Heart left ventricle (tissue), 16 donors: ENCODE measurements at regions not wholly inside any gene's neighbourhood (a gene's known extent, or its start where the extent isn't known, plus 50 kb on each side); places are given as distances from the start of the nearest gene placed in this dataset.

Source experiments
- ATAC-seq, 4 donors: fragments of 200-7000 bp; cut with Tn5 transposase; one replicate each; pipeline ENCODE4 v1.9.1; 2020 to 2022; ENCODE audit warnings: moderate library complexity in 4 of 4, mild to moderate bottlenecking in 3 of 4, moderate number of reproducible peaks in 1 of 4
- DNase-seq, 5 donors: peaks; one replicate each; pipeline ENCODE4 v3.0.0-alpha.2; 2020
- H3K27ac ChIP-seq, 12 donors: fragments of 200-600 bp; sonication (generic) in 4 of 12; one replicate each; pipeline versions ENCODE4 v1.5.0 to v1.8.0; 2016 to 2022; ENCODE audit warnings: mild to moderate bottlenecking in 2 of 12
- H3K27me3 ChIP-seq, 9 donors: fragments of 200-600 bp; sonication (generic) in 2 of 9; one replicate each; pipeline versions ENCODE4 v1.5.1 to v1.8.0; 2016 to 2022; ENCODE audit warnings: mild to moderate bottlenecking in 3 of 9
- H3K36me3 ChIP-seq, 9 donors: fragments of 200-600 bp; sonication (generic) in 2 of 9; one replicate each; pipeline versions ENCODE4 v1.5.0 to v1.8.0; 2018 to 2022; ENCODE audit warnings: mild to moderate bottlenecking in 2 of 9
- H3K4me1 ChIP-seq, 12 donors: fragments of 200-600 bp; sonication (generic) in 4 of 12; one replicate each; pipeline versions ENCODE4 v1.5.0 to v1.8.0; 2016 to 2022; ENCODE audit warnings: mild to moderate bottlenecking in 3 of 12
- H3K4me3 ChIP-seq, 12 donors: fragments of 200-600 bp; sonication (generic) in 4 of 12; one replicate each; pipeline versions ENCODE4 v1.5.0 to v1.8.0; 2017 to 2022; ENCODE audit warnings: mild to moderate bottlenecking in 9 of 12, moderate library complexity in 4 of 12
- H3K9me3 ChIP-seq, 12 donors: fragments of 200-600 bp; sonication (generic) in 4 of 12; one replicate each; pipeline versions ENCODE4 v1.5.0 to v1.8.0; 2016 to 2022; ENCODE audit warnings: mild to moderate bottlenecking in 1 of 12
- CTCF ChIP-seq, 12 donors: fragments of 200-600 bp; sonication (generic) in 4 of 12; IDR thresholded peaks; one replicate each; pipeline versions ENCODE4 v1.5.0 to v1.8.0; 2018 to 2022; ENCODE audit warnings: antibody characterized with exemption in 12 of 12, mild to moderate bottlenecking in 5 of 12
- POLR2A ChIP-seq, 2 donors: fragments of 450-650 bp; IDR thresholded peaks; one replicate each; pipeline ENCODE4 v1.6.1; 2017; ENCODE audit warnings: antibody characterized with exemption in 2 of 2, mild to moderate bottlenecking in 2 of 2, moderate library complexity in 2 of 2
- WGBS, 4 donors: extraction: QIAGEN DNeasy Blood & Tissue Kit in 2 of 4; methylation state at CpG; one replicate each; pipeline versions ENCODE4 v1.1.5 to v1.1.7; 2013 to 2018; 5-methylcytosine and 5-hydroxymethylcytosine counted together
- intact Hi-C, 10 donors: fragments of 100-400 bp; cut with DNase I; formaldehyde crosslinking; loops; one replicate each; pipeline versions ENCODE4 v1.11.1 to v1.14.2; 2022
- donor health status: ischemic (EF 13 %, LVEDD 7.1; RV severe dilation, severe dysfunction).
- donor health status: healthy with polysubstance abuse.
- donor health status: DM: no; HTN: yes; CAD: no.
- donor health status: DM: no; HTN: no; CAD: no.
- donor health status: ischemic (EF 25% LVEDD 6.9; RV normal size, moderate dysfunction).
- donor health status: ischemic (EF 25% LVEDD 5.7; RV mildly dilated, moderate dysfunction).
- donor health status: healthy.
- donor health status: DM: yes; HTN: yes; CAD: no.
- donor health status: ischemic (EF 35%, LVEDD 5.7; RV mildly dilated, moderate dysfunction).
- donor health status: nonischemic (EF 11% LVEDD 7.7; RV severe dilation, severe dysfunction).
- donor health status: DM: yes; HTN: yes; CAD: no.
- donor health status: PGD.
- donor health status: ischemic (EF 29% LVEDD 5.4; RV normal size, mild dysfunction).
- donor health status: nonischemic (EF 23%, LVEDD 6.1; RV moderate dilation, normal function).

- 12 to 44% (median 27%) methylated on average over 2 of the region's 2 CpGs for WGBS, 4 donors
Measured at GRCh38 chr15:87712211-87712610, 544.3 kb downstream of the NTRK3 start.

DNA sequence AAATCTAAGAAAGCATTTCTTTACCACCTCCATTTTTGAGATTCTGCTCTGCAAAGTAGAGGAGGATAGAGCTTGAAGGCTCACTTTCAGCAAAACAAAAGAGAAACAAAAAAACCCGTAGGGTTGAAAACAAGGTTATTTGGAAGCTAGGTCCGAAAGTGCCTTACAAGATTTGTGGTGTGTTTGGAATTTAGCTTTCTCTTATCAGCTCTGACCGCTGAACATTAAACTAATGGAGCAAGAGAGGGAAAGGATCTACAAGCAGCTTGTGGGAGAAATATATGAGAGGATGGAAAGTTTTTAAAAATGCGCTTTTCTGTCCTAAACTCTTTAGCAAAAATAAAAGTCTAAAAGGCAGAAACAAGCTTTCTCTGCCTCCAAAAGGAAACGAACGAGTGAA lies 545.5 kb downstream of the NTRK3 start:
- intact Hi-C loops: no loop called here
- Histone ChIP-seq H3K27ac (peak overlapping the region in 2 of 12 donors; percentile 22 to 55), H3K4me1 (peaks cover 0 to 20% (median 0%) of the 10 kb centered on the region in 12 donors), H3K36me3 (no peaks in the 10 kb centered on the region), H3K27me3 (no peaks in the 10 kb centered on the region), H3K9me3 (no peaks in the 10 kb centered on the region), H3K4me3 (no peak overlapping the region)
- WGBS, 4 donors: 56 to 60% (median 57%) methylated on average over 6 of the region's 6 CpGs
- DNase-seq (no peak), ATAC-seq (no peak)
- TF ChIP-seq POLR2A (IDR thresholded peaks at IDR 0.05): no peak
- TF ChIP-seq CTCF (IDR thresholded peaks at IDR 0.05): no peak

More at GRCh38 chr15:87712211-87712610, 544.3 kb downstream of the NTRK3 start:
- H3K9me3 ChIP-seq: no peaks in the 10 kb centered on the region
- intact Hi-C loops: no loop called here
- TF ChIP-seq CTCF (IDR thresholded peaks at IDR 0.05) (no peak), POLR2A (IDR thresholded peaks at IDR 0.05) (no peak)
- H3K4me1 ChIP-seq: peaks cover 0 to 20% (median 0%) of the 10 kb centered on the region in 12 donors
- H3K27me3 ChIP-seq: no peaks in the 10 kb centered on the region
- no peak overlapping the region for H3K4me3 ChIP-seq
- H3K27ac ChIP-seq: no peak overlapping the region
- no peak for DNase-seq
- ATAC-seq: no peak
- no peaks in the 10 kb centered on the region for H3K36me3 ChIP-seq

DNA sequence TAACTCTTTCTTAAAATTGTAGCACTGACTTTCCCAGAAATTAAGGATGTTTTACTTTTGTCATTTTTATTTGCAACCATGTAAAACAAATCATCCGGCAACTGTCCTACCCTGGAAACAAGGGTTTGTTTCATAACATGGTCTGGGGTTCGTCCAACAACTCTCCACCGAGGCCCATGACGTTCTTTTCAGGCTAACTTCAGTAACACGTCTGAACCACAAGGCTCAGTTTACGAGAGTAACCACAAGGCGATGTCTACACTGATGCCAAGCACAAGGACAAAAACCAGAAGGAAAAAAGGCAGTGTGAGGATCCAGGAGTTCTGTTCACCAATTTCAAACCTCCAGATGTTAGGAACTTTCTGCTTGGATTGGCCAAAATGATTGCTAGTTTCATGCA lies 546.1 kb downstream of the NTRK3 start:
- WGBS, 4 donors: 43 to 69% (median 63%) methylated on average over 7 of the region's 7 CpGs
- H3K27ac ChIP-seq: peak overlapping the region in 4 of 12 donors; percentile 53 to 76 (median 58)
- H3K9me3 ChIP-seq: no peaks in the 10 kb centered on the region
- H3K27me3 ChIP-seq: no peaks in the 10 kb centered on the region
- H3K36me3 ChIP-seq: no peaks in the 10 kb centered on the region
- peaks cover 0 to 20% (median 0%) of the 10 kb centered on the region in 12 donors for H3K4me1 ChIP-seq
- no peak overlapping the region for H3K4me3 ChIP-seq
- TF ChIP-seq POLR2A (IDR thresholded peaks at IDR 0.05): no peak
- TF ChIP-seq CTCF (IDR thresholded peaks at IDR 0.05): no peak
- ATAC-seq: peak in 3 of 4 donors; percentile 60 to 76 (median 61)
- intact Hi-C loops: no loop called here
- peak in 2 of 5 donors; percentile 12 to 30 for DNase-seq

DNA sequence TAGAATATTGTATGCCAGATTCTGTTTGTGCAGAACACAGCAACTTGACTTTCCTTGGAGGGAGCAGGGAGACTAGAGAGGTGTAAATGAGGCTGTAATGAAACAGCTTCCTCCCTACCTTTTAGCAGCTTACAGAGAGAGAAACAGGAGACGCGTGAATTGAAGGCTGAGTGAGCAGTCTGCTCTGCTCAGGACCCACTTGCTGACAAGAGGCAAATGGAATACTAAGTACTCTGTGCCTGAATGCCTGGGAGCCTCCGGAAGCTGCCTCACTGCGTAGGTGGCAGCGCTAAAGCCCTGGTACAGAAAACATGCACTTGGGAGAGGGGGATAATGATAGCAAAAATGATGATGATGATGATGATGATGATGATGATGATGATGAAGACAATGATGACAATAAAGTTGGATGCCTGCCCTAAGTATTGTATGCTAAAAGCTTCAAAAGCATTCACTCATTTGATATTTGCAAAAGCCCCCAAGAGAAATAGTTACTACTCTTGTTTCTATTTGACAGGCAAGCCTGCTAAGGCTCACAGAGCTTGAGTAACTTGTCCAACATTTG lies 548.9 kb downstream of the NTRK3 start:
- Histone ChIP-seq H3K27ac (no peak overlapping the region), H3K9me3 (no peaks in the 10 kb centered on the region), H3K4me1 (peaks cover 0 to 14% (median 0%) of the 10 kb centered on the region in 12 donors), H3K36me3 (no peaks in the 10 kb centered on the region), H3K27me3 (no peaks in the 10 kb centered on the region), H3K4me3 (no peak overlapping the region)
- DNase-seq (no peak), ATAC-seq (peak in 1 of 4 donors; percentile 36)
- 37 to 55% (median 48%) methylated on average over 5 of the region's 5 CpGs for WGBS, 4 donors
- TF ChIP-seq CTCF (IDR thresholded peaks at IDR 0.05) (no peak), POLR2A (IDR thresholded peaks at IDR 0.05) (no peak)
- intact Hi-C loops: no loop called here
